ENCODE measurements at regions not wholly inside any gene's neighbourhood (a gene's known extent, or its start where the extent isn't known, plus 50 kb on each side); places are given as distances from the start of the nearest gene placed in this dataset.
"Not testable (repeated sequence)": the region's sequence is repeated elsewhere in the genome, so short reads cannot be mapped to it uniquely, and the experiment has no call there.

DNA sequence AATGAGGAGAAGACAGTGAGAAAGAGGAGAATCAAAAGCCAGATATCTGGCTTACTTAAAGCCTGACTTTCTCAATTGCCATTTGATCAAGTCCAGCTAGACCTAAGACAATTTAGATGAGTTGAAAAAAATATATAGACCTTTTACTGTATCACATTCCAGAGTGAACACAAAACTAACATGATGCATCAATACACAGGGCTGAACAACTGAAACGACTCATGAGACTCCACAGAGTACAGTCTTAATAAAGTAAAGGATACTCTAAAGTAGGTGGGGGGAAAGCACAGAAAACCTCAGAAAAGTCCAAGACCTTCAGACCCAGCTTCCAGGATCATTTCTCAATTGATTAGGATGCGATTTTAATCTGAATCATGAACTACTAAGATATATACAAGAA is 95.3 kb upstream of the OR9G4 start:
- no peak for DNase-seq
- intact Hi-C loops (cut with micrococcal nuclease), result no loop called here
- Histone ChIP-seq H3K36me3 (no peaks in the 10 kb centered on the region), H3K9me3 (replicated peaks) (no peaks in the 10 kb centered on the region), H3K27me3 (ENCODE audit: low read depth) (peaks cover 19% of the 10 kb centered on the region), H3K4me3 (no peak overlapping the region), H3K27ac (replicated peaks) (no peak overlapping the region), H3K4me1 (peaks cover 3% of the 10 kb centered on the region)
- no peak for TF ChIP-seq CTCF (IDR thresholded peaks at IDR 0.05; ENCODE audit: borderline replicate concordance)

DNA sequence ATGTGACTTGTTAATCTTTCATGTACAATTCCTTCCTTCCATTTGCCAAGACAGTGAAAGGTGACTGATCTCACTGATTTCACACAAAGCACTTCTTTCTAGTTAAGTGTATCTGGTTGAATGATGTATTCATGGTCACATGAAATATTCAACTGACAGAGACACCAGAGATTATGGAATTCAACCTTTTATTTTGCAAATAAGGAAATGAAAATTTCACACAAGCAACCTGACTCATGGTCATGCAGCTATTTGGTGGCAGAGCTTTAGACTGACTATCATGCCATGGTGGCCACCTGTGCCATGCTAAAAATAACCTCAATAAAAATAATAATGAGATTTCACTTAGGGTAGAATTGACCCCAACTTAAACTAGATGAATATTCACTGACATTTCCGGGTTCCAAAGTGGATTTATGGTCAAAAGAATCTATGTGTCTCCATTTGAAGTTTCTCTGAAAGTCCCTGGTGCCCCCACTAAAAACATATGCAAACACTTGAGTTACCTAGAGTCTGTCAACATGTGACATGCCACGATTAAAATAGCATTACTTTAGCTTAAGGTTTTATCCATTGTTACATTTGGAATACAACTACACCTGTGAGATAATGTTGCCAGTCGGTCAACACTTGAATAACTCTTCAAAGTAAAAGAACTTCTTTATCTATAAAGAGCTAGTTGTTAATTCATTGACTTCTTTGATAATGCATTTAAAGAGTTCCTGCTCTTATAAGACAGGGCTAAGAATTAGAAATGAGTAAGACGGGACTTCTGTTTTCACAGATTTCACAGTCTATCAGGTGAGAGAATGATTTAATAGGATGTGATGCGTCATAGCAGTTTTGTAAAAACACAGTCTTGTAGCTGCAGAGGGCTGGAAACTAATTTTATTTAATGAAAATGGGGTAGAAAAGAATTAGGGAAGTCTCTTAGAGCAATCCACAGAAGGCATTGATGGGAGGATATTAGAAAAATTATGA is 94.6 kb upstream of the OR9G4 start:
- DNase-seq, result no peak
- H3K36me3 ChIP-seq, result no peaks in the 10 kb centered on the region
- peaks cover 3% of the 10 kb centered on the region for H3K4me1 ChIP-seq
- H3K27ac ChIP-seq (replicated peaks), result no peak overlapping the region
- intact Hi-C loops (cut with micrococcal nuclease), result no loop called here
- TF ChIP-seq CTCF (IDR thresholded peaks at IDR 0.05; ENCODE audit: borderline replicate concordance), result no peak
- H3K4me3 ChIP-seq, result no peak overlapping the region
- peaks cover 19% of the 10 kb centered on the region for H3K27me3 ChIP-seq (ENCODE audit: low read depth)
- no peaks in the 10 kb centered on the region for H3K9me3 ChIP-seq (replicated peaks)

GRCh38 chr11:56841210-56841810 is 92.8 kb upstream of the OR9G4 start:
- H3K27ac ChIP-seq (replicated peaks), result no peak overlapping the region
- no peak for DNase-seq
- intact Hi-C loops (cut with micrococcal nuclease), result no loop called here
- TF ChIP-seq CTCF (IDR thresholded peaks at IDR 0.05; ENCODE audit: borderline replicate concordance), result peak; percentile 80
- H3K27me3 ChIP-seq (ENCODE audit: low read depth), result peaks cover 19% of the 10 kb centered on the region
- peaks cover 3% of the 10 kb centered on the region for H3K4me1 ChIP-seq
- H3K36me3 ChIP-seq, result no peaks in the 10 kb centered on the region
- no peaks in the 10 kb centered on the region for H3K9me3 ChIP-seq (replicated peaks)
- H3K4me3 ChIP-seq, result no peak overlapping the region

GRCh38 chr11:56827357-56827756 is 78.9 kb upstream of the OR9G4 start:
- H3K4me3 ChIP-seq; H3K36me3 ChIP-seq; DNase-seq; H3K4me1 ChIP-seq; intact Hi-C loops (cut with micrococcal nuclease); H3K27ac ChIP-seq (replicated peaks): not testable (repeated sequence)
- peaks cover 11% of the 10 kb centered on the region for H3K27me3 ChIP-seq (ENCODE audit: low read depth)
- peaks cover 30% of the 10 kb centered on the region for H3K9me3 ChIP-seq (replicated peaks)

GRCh38 chr11:56819916-56820315 is 71.4 kb upstream of the OR9G4 start:
- peaks cover 7% of the 10 kb centered on the region for H3K9me3 ChIP-seq (replicated peaks)
- peaks cover 10% of the 10 kb centered on the region for H3K27me3 ChIP-seq (ENCODE audit: low read depth)
- DNase-seq, result no peak
- H3K4me3 ChIP-seq, result no peak overlapping the region
- TF ChIP-seq CTCF (IDR thresholded peaks at IDR 0.05; ENCODE audit: borderline replicate concordance), result no peak
- H3K27ac ChIP-seq (replicated peaks), result no peak overlapping the region
- no peaks in the 10 kb centered on the region for H3K36me3 ChIP-seq
- intact Hi-C loops (cut with micrococcal nuclease), result no loop called here
- no peaks in the 10 kb centered on the region for H3K4me1 ChIP-seq

DNA sequence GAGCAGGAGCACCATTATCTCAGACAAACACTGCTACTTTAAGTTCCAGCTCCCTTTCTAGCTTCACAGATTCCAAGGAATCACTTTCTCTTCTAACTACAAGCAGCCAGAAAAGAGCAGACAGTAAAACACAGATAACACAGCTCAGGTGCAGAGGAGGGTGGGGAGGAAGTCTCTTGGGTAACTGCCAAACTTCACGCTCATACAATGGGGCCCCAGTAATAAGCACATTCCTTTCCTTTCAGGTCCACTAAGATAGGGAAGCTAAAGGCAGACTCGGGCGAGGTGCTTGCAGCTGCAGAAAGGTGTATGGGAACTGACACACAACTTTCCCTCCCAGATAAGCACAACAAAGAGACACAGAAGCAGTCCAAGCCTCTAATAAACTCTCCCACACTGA is 69.2 kb upstream of the OR9G4 start:
- H3K4me3 ChIP-seq, result no peak overlapping the region
- DNase-seq, result no peak
- H3K27ac ChIP-seq (replicated peaks), result no peak overlapping the region
- H3K4me1 ChIP-seq, result no peaks in the 10 kb centered on the region
- H3K9me3 ChIP-seq (replicated peaks), result peaks cover 7% of the 10 kb centered on the region
- peaks cover 4% of the 10 kb centered on the region for H3K27me3 ChIP-seq (ENCODE audit: low read depth)
- no peak for TF ChIP-seq CTCF (IDR thresholded peaks at IDR 0.05; ENCODE audit: borderline replicate concordance)
- H3K36me3 ChIP-seq, result no peaks in the 10 kb centered on the region
- intact Hi-C loops (cut with micrococcal nuclease), result no loop called here

Measured in left ventricle myocardium inferior (tissue), 1 donor.